HepG2 (cell line): ENCODE measurements at regions not wholly inside any gene's neighbourhood (a gene's known extent, or its start where the extent isn't known, plus 50 kb on each side); places are given as distances from the start of the nearest gene placed in this dataset.

Source experiments
- ATAC-seq: fragments of 200-7000 bp; cut with Tn5 transposase; 3 replicates; pipeline ENCODE4 v1.9.1; 2020; ENCODE audit warnings: mild to moderate bottlenecking, moderate library complexity
- BruUV-seq: library from RNA; stranded (reverse); fragments of 400-500 nt; replicated peaks from 2 replicates; lab custom pipeline; 2021; lab: Mats Ljungman, UMichigan
- CTCF ChIA-PET: fragments of 300-600 bp; formaldehyde crosslinking; extraction: SDS; loops from one replicate; lab custom pipeline; 2021; ENCODE audit warnings: low total read pairs, inconsistent platforms, low intra/inter-chr PET ratio; lab: Yijun Ruan, JAX
- POLR2A ChIA-PET: fragments of 350-600 bp; sonication (Branson Sonifier 250); formaldehyde crosslinking; loops from one replicate; lab custom pipeline; 2020; ENCODE audit warnings: antibody characterized with exemption, inconsistent platforms; lab: Yijun Ruan, JAX
- DNase-seq: peaks from one replicate; pipeline ENCODE4 v3.0.0-alpha.2; 2015; ENCODE audit warnings: low spot score
- FAIRE-seq: peaks from 3 replicates; lab custom pipeline; 2011; peaks lifted over from hg19 to GRCh38; lab: Jason Lieb, UNC
- H2AFZ ChIP-seq: one replicate; pipeline ENCODE4 v1.6.1; 2011; ENCODE audit warnings: low read length, inconsistent platforms
- H3K27ac ChIP-seq: fragments of 300-600 bp; 3 replicates; pipeline ENCODE4 v1.8.0; 2011; ENCODE audit warnings: mixed run types, mild to moderate bottlenecking, mixed read lengths, low read length, inconsistent platforms; ENCODE audit not compliant: insufficient read depth; ENCODE audit errors: extremely low read length
- H3K27me3 ChIP-seq, 2 experiments: fragments of 200-600 bp in 1 of 2; 2 replicates in 1 of 2; 3 replicates in 1 of 2; pipeline versions ENCODE4 v1.6.0 to v1.8.0; 2011; ENCODE audit warnings: low read length in 2 of 2, mild to moderate bottlenecking in 2 of 2, moderate library complexity in 2 of 2, inconsistent platforms in 1 of 2; ENCODE audit not compliant: insufficient read depth in 2 of 2, control insufficient read depth in 1 of 2
- H3K36me3 ChIP-seq, 2 experiments: fragments of 200-600 bp in 1 of 2; replicated peaks in 1 of 2; 2 replicates in 1 of 2; 3 replicates in 1 of 2; pipeline versions ENCODE4 v1.5.1 to v1.8.0; 2011; ENCODE audit warnings: low read length in 2 of 2, inconsistent platforms in 1 of 2; ENCODE audit not compliant: insufficient read depth in 2 of 2, control insufficient read depth in 1 of 2
- H3K4me1 ChIP-seq: 2 replicates; pipeline ENCODE4 v1.5.1; 2012; ENCODE audit warnings: low read length, inconsistent platforms; ENCODE audit not compliant: insufficient read depth
- H3K4me2 ChIP-seq: 2 replicates; pipeline ENCODE4 v1.6.0; 2011; ENCODE audit warnings: low read depth, low read length, inconsistent platforms
- H3K4me3 ChIP-seq, 3 experiments: fragments of 200-600 bp in 1 of 3; sonication (generic), shearing (Covaris generic) in 1 of 3; replicated peaks in 1 of 3; 2 replicates each; pipeline ENCODE4 v1.5.1; 2011 to 2016; ENCODE audit warnings: low read length in 3 of 3, inconsistent platforms in 2 of 3, low read depth in 2 of 3, mild to moderate bottlenecking in 2 of 3, control low read depth in 1 of 3, mixed read lengths in 1 of 3; ENCODE audit not compliant: insufficient read depth in 1 of 3
- H3K79me2 ChIP-seq: one replicate; pipeline ENCODE4 v1.6.1; 2011; ENCODE audit warnings: low read length, inconsistent platforms; ENCODE audit not compliant: insufficient read depth
- H3K9ac ChIP-seq: 2 replicates; pipeline ENCODE4 v1.6.0; 2011; ENCODE audit warnings: mild to moderate bottlenecking, low read depth, low read length, inconsistent platforms; ENCODE audit not compliant: insufficient read depth
- H3K9me3 ChIP-seq: 2 replicates; pipeline ENCODE4 v1.5.1; 2012; ENCODE audit warnings: mild to moderate bottlenecking, low read length
- H4K20me1 ChIP-seq: 2 replicates; pipeline ENCODE4 v1.6.0; 2011; ENCODE audit warnings: inconsistent platforms, mild to moderate bottlenecking, low read length, moderate library complexity; ENCODE audit not compliant: insufficient read depth
- CC2D1A ChIP-seq: sonication (generic); formaldehyde crosslinking; IDR thresholded peaks from 2 replicates; pipeline ENCODE4 v1.8.1; 2023; ENCODE audit warnings: mild to moderate bottlenecking, missing genetic modification reagents
- FOXM1 ChIP-seq: sonication (generic); formaldehyde crosslinking; IDR thresholded peaks from 2 replicates; pipeline ENCODE4 v1.5.0; 2020; ENCODE audit warnings: missing genetic modification reagents
- NFYC ChIP-seq: IDR thresholded peaks from 2 replicates; pipeline ENCODE4 v1.6.1; 2016; ENCODE audit warnings: missing genetic modification reagents, missing compliant biosample characterization
- SALL2 ChIP-seq: sonication (generic); formaldehyde crosslinking; IDR thresholded peaks from 2 replicates; pipeline ENCODE4 v1.8.1; 2023; ENCODE audit warnings: mild to moderate bottlenecking, missing genetic modification reagents, inconsistent platforms
- SP2 ChIP-seq: sonication (generic); formaldehyde crosslinking; IDR thresholded peaks from 2 replicates; pipeline ENCODE4 v1.5.1; 2020; ENCODE audit warnings: mild to moderate bottlenecking, missing genetic modification reagents
- TBL1XR1 ChIP-seq: fragments of 150-350 bp; IDR thresholded peaks from 2 replicates; pipeline ENCODE4 v1.6.1; 2014; ENCODE audit warnings: borderline replicate concordance, low read length; ENCODE audit not compliant: partially characterized antibody
- ZFP1 ChIP-seq: IDR thresholded peaks from 2 replicates; pipeline ENCODE4 v1.6.1; 2016
- ZNF362 ChIP-seq: sonication (generic); formaldehyde crosslinking; IDR thresholded peaks from 2 replicates; pipeline ENCODE4 v1.4.0; 2020; ENCODE audit warnings: missing genetic modification reagents, mild to moderate bottlenecking, borderline replicate concordance
- ZNF607 ChIP-seq: sonication (generic); formaldehyde crosslinking; IDR thresholded peaks from 2 replicates; pipeline ENCODE4 v1.5.1; 2020; ENCODE audit warnings: missing genetic modification reagents, mild to moderate bottlenecking, borderline replicate concordance
- ZNF678 ChIP-seq: sonication (generic); formaldehyde crosslinking; IDR thresholded peaks from 2 replicates; pipeline ENCODE4 v1.4.0; 2020; ENCODE audit warnings: mild to moderate bottlenecking, missing genetic modification reagents
- WGBS: methylation state at CpG from one replicate; pipeline ENCODE4 v1.1.6; 2017; ENCODE audit warnings: low lambda C conversion rate; 5-methylcytosine and 5-hydroxymethylcytosine counted together
- in situ Hi-C: cut with HindIII; loops from 2 replicates; pipeline ENCODE4 v1.10.0; 2017; ENCODE audit warnings: low pct_unique_long_range_greater_than_20kb; ENCODE audit not compliant: extremely low pct_ligation_motif_present
- intact Hi-C: fragments of 100-400 bp; cut with micrococcal nuclease; formaldehyde crosslinking; loops from one replicate; pipeline ENCODE4 v1.10.0; 2022; ENCODE audit not compliant: unreplicated experiment

GRCh38 chr6:125546841-125547251 is 202.6 kb upstream of the HEY2 start (continued):
- TF ChIP-seq ZNF362 (CRISPR knock-in tag) (no peak), ZFP1 (CRISPR knock-in tag) (no peak), ZNF607 (CRISPR knock-in tag) (no peak), NFYC (CRISPR knock-in tag) (no peak), CC2D1A (CRISPR knock-in tag) (no peak), SALL2 (CRISPR knock-in tag) (no peak)

- no peak for TF ChIP-seq SP2 (CRISPR knock-in tag)
- no peak for TF ChIP-seq TBL1XR1
- no peak for TF ChIP-seq ZNF678 (CRISPR knock-in tag)
- no peak for TF ChIP-seq FOXM1 (CRISPR knock-in tag)
- Histone ChIP-seq H3K27me3 (no peaks in the 10 kb centered on the region), H3K36me3 (no peaks in the 10 kb centered on the region), H2AFZ (no peak overlapping the region), H3K9ac (no peak overlapping the region), H3K4me1 (no peaks in the 10 kb centered on the region), H3K9me3 (no peaks in the 10 kb centered on the region), H3K27ac (no peak overlapping the region), H3K4me3 (no peak overlapping the region), H3K79me2 (no peaks in the 10 kb centered on the region), H4K20me1 (no peaks in the 10 kb centered on the region), H3K4me2 (no peak overlapping the region)
- FAIRE-seq: no peak
- WGBS: 0% methylated on average over 1 of the region's 1 CpG
- no peak for ATAC-seq
- CTCF ChIA-PET: no interaction called here
- intact Hi-C loops (no loop called here), in situ Hi-C loops (no loop called here)
- DNase-seq: no peak
- POLR2A ChIA-PET: no interaction called here
- no TSS peak for BruUV-seq
Observed at GRCh38 chr6:125547381-125547780, 202.1 kb upstream of the HEY2 start.
